PC-3 (cell line): ENCODE measurements at regions not wholly inside any gene's neighbourhood (a gene's known extent, or its start where the extent isn't known, plus 50 kb on each side); places are given as distances from the start of the nearest gene placed in this dataset.

Source experiments
- ATAC-seq: fragments of 200-7000 bp; cut with Tn5 transposase; 2 replicates; pipeline ENCODE4 v1.9.1; 2020; ENCODE audit warnings: mild to moderate bottlenecking, moderate library complexity
- BruUV-seq: library from RNA; stranded (reverse); fragments of 400-500 nt; replicated peaks from 2 replicates; lab custom pipeline; 2021; lab: Mats Ljungman, UMichigan
- CTCF ChIA-PET: fragments of 300-600 bp; sonication (Branson Sonifier 250); formaldehyde crosslinking; loops from one replicate; lab custom pipeline; 2022; ENCODE audit warnings: antibody characterized with exemption; lab: Charles Lee
- POLR2A ChIA-PET: fragments of 300-600 bp; sonication (Branson Sonifier 250); formaldehyde crosslinking; loops from one replicate; lab custom pipeline; 2022; ENCODE audit warnings: antibody characterized with exemption; ENCODE audit not compliant: unreplicated experiment; lab: Charles Lee
- DNase-seq: peaks from one replicate; pipeline ENCODE4 v3.0.0-alpha.2; 2015
- H2AFZ ChIP-seq: fragments of 300-600 bp; sonication (generic); 2 replicates; pipeline ENCODE4 v1.6.0; 2016; ENCODE audit warnings: antibody characterized with exemption, low read length
- H3F3A ChIP-seq: fragments of 300-600 bp; sonication (generic); one replicate; pipeline ENCODE4 v1.6.0; 2017; ENCODE audit warnings: antibody characterized with exemption, low read length, control low read depth, mild to moderate bottlenecking; ENCODE audit not compliant: unreplicated experiment
- H3K27ac ChIP-seq: fragments of 300-600 bp; sonication (generic); 2 replicates; pipeline ENCODE4 v1.5.1; 2016; ENCODE audit warnings: mild to moderate bottlenecking, low read length
- H3K27me3 ChIP-seq: fragments of 300-600 bp; sonication (generic); 2 replicates; pipeline ENCODE4 v1.6.1; 2016; ENCODE audit warnings: low read length, mixed read lengths
- H3K36me3 ChIP-seq: fragments of 300-600 bp; sonication (generic); 2 replicates; pipeline ENCODE4 v1.6.1; 2016; ENCODE audit warnings: low read depth, mixed run types, low read length, mixed read lengths
- H3K4me1 ChIP-seq: fragments of 300-600 bp; sonication (generic); 2 replicates; pipeline ENCODE4 v1.5.1; 2016; ENCODE audit warnings: low read length; ENCODE audit not compliant: insufficient read depth
- H3K4me2 ChIP-seq: fragments of 300-600 bp; sonication (generic); 2 replicates; pipeline ENCODE4 v1.6.0; 2016; ENCODE audit warnings: low read length
- H3K4me3 ChIP-seq: fragments of 300-600 bp; sonication (generic); 2 replicates; pipeline ENCODE4 v1.5.1; 2016; ENCODE audit warnings: mild to moderate bottlenecking, low read length, mixed read lengths
- H3K79me2 ChIP-seq: fragments of 300-600 bp; sonication (generic); 2 replicates; pipeline ENCODE4 v1.6.1; 2017; ENCODE audit warnings: low read length, mixed read lengths
- H3K9ac ChIP-seq: fragments of 300-600 bp; sonication (generic); 2 replicates; pipeline ENCODE4 v1.6.0; 2016; ENCODE audit warnings: mild to moderate bottlenecking, low read length
- H3K9me2 ChIP-seq: fragments of 300-600 bp; sonication (generic); replicated peaks from 2 replicates; pipeline ENCODE4 v1.6.1; 2016; ENCODE audit warnings: mixed run types, low read length, mixed read lengths
- H3K9me3 ChIP-seq: fragments of 300-600 bp; sonication (generic); 2 replicates; pipeline ENCODE4 v1.6.1; 2016; ENCODE audit warnings: low read length, mixed read lengths
- H4K20me1 ChIP-seq: fragments of 300-600 bp; sonication (generic); 2 replicates; pipeline ENCODE4 v1.6.1; 2016; ENCODE audit warnings: low read length, mixed read lengths
- EZH2 ChIP-seq: fragments of 300-600 bp; sonication (generic); IDR thresholded peaks from one replicate; pipeline ENCODE4 v1.6.1; 2017; ENCODE audit warnings: antibody characterized with exemption, mild to moderate bottlenecking, low read length; ENCODE audit not compliant: unreplicated experiment
- EZH2phosphoT487 ChIP-seq: fragments of 300-600 bp; sonication (generic); IDR thresholded peaks from 2 replicates; pipeline ENCODE4 v1.6.1; 2018; ENCODE audit warnings: mild to moderate bottlenecking, antibody characterized with exemption, low read length, borderline replicate concordance
- intact Hi-C: fragments of 100-400 bp; cut with micrococcal nuclease; formaldehyde crosslinking; loops from 2 replicates; pipeline ENCODE4 v1.9.0; 2023
- TF ChIP-seq, protein P1 (sequence below): fragments of 300-600 bp; sonication (generic); conservative IDR thresholded peaks from 2 replicates; pipeline ENCODE4 v1.5.1; 2017; ENCODE audit warnings: antibody characterized with exemption, low read depth, mild to moderate bottlenecking, low read length

- no peaks in the 10 kb centered on the region for H3K9me2 ChIP-seq
- no peaks in the 10 kb centered on the region for H3F3A ChIP-seq
- H3K27ac ChIP-seq, result no peak overlapping the region
- ChIA-PET CTCF (no interaction called here), POLR2A (no interaction called here)
- no peak overlapping the region for H3K9ac ChIP-seq
- no peak for DNase-seq
- intact Hi-C loops, result no loop called here
- no TSS peak for BruUV-seq
- no peaks in the 10 kb centered on the region for H3K4me1 ChIP-seq
- no peak overlapping the region for H2AFZ ChIP-seq
- H3K36me3 ChIP-seq, result no peaks in the 10 kb centered on the region
- H3K9me3 ChIP-seq, result no peaks in the 10 kb centered on the region
- H3K27me3 ChIP-seq, result no peaks in the 10 kb centered on the region
- TF ChIP-seq EZH2, result no peak
- no peaks in the 10 kb centered on the region for H4K20me1 ChIP-seq
- H3K4me2 ChIP-seq, result no peak overlapping the region
- H3K4me3 ChIP-seq, result no peak overlapping the region
- no peaks in the 10 kb centered on the region for H3K79me2 ChIP-seq
- ATAC-seq, result no peak
Observed at GRCh38 chr5:122715095-122715494, 59.8 kb upstream of the SNX2 start.

GRCh38 chr5:122718611-122719010, 56.3 kb upstream of the SNX2 start:
- H2AFZ ChIP-seq, result no peak overlapping the region
- no peak for ATAC-seq
- no peak overlapping the region for H3K4me2 ChIP-seq
- H3K79me2 ChIP-seq, result no peaks in the 10 kb centered on the region
- peaks cover under 1% of the 10 kb centered on the region for H3F3A ChIP-seq
- peaks cover 6% of the 10 kb centered on the region for H3K4me1 ChIP-seq
- intact Hi-C loops, result no loop called here
- H3K27me3 ChIP-seq, result no peaks in the 10 kb centered on the region
- no peak for DNase-seq
- no peaks in the 10 kb centered on the region for H4K20me1 ChIP-seq
- H3K9me3 ChIP-seq, result no peaks in the 10 kb centered on the region
- H3K9me2 ChIP-seq, result no peaks in the 10 kb centered on the region
- CTCF ChIA-PET, result no interaction called here
- H3K4me3 ChIP-seq, result no peak overlapping the region
- POLR2A ChIA-PET, result no interaction called here
- BruUV-seq, result no TSS peak
- TF ChIP-seq, protein P1, sequence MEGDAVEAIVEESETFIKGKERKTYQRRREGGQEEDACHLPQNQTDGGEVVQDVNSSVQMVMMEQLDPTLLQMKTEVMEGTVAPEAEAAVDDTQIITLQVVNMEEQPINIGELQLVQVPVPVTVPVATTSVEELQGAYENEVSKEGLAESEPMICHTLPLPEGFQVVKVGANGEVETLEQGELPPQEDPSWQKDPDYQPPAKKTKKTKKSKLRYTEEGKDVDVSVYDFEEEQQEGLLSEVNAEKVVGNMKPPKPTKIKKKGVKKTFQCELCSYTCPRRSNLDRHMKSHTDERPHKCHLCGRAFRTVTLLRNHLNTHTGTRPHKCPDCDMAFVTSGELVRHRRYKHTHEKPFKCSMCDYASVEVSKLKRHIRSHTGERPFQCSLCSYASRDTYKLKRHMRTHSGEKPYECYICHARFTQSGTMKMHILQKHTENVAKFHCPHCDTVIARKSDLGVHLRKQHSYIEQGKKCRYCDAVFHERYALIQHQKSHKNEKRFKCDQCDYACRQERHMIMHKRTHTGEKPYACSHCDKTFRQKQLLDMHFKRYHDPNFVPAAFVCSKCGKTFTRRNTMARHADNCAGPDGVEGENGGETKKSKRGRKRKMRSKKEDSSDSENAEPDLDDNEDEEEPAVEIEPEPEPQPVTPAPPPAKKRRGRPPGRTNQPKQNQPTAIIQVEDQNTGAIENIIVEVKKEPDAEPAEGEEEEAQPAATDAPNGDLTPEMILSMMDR, result no peak
- no peak for TF ChIP-seq EZH2phosphoT487
- H3K9ac ChIP-seq, result no peak overlapping the region
- no peak overlapping the region for H3K27ac ChIP-seq
- H3K36me3 ChIP-seq, result no peaks in the 10 kb centered on the region

DNA sequence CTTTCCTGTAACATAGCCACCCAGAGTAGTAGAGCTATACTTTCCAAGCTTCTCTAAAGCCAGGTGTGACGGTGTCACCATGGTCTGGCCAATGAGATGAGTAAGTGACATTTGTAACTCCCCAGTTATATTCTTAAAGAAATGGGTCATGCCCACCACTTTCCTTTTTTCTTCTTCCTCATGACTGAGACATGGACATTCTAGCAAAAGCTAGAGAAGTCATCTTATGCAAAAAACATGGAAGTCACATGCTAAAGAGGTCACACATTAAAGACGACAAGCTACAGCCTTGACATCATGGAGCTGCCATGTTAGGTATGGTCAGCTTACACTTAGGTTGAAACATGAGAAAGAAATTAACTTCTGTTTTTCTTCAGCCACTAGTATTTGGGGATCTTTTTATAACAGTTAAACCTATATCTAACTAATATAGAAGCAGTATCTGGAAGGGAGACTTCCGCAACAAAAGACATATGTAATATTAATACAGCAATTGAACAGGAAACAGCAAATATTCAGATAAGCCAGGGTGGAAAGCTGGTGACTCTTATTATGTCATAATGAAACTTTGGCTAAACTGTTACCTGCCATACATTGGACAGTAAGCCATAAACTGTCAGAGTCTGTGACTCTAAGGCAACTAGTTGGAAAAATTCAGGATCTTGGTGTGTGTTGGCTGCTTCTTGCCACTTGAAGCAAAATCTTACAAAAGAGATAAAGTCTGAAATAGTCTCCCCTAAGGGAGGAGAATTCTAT, 54.7 kb upstream of the SNX2 start:
- intact Hi-C loops, result loop anchor here (10.0 kb wide), 1 partner anchor 315 kb away; the partner anchor contains the start of gene PPIC

More for the DNA sequence above, 54.7 kb upstream of the SNX2 start:
- no TSS peak for BruUV-seq
- Histone ChIP-seq H3K9me3 (no peaks in the 10 kb centered on the region), H3K9ac (no peak overlapping the region), H3K27ac (no peak overlapping the region), H3K4me3 (no peak overlapping the region), H3K4me1 (peaks cover 15% of the 10 kb centered on the region), H3K27me3 (no peaks in the 10 kb centered on the region), H3K79me2 (no peaks in the 10 kb centered on the region), H2AFZ (no peak overlapping the region), H3K4me2 (no peak overlapping the region), H3F3A (peaks cover 7% of the 10 kb centered on the region), H3K36me3 (no peaks in the 10 kb centered on the region), H3K9me2 (no peaks in the 10 kb centered on the region), H4K20me1 (no peaks in the 10 kb centered on the region)
- ATAC-seq (no peak), DNase-seq (no peak)
- CTCF ChIA-PET, result no interaction called here
- POLR2A ChIA-PET, result no interaction called here
- no peak for TF ChIP-seq EZH2phosphoT487
- TF ChIP-seq, protein P1, result no peak
